Loucy (cell line): ENCODE measurements at regions not wholly inside any gene's neighbourhood (a gene's known extent, or its start where the extent isn't known, plus 50 kb on each side); places are given as distances from the start of the nearest gene placed in this dataset.

ENCODE experiments used
- H2AFZ ChIP-seq: fragments of 200-600 bp; sonication (generic); 2 replicates; pipeline ENCODE4 v1.6.0; 2016; ENCODE audit warnings: antibody characterized with exemption, mild to moderate bottlenecking, low read length, moderate library complexity
- H3F3A ChIP-seq: fragments of 200-600 bp; 2 replicates; pipeline ENCODE4 v1.6.0; 2016; ENCODE audit warnings: antibody characterized with exemption, low read depth, mild to moderate bottlenecking
- H3K27me3 ChIP-seq: fragments of 200-600 bp; sonication (generic); 2 replicates; pipeline ENCODE4 v1.6.1; 2014; ENCODE audit warnings: low read length, mild to moderate bottlenecking; ENCODE audit not compliant: insufficient read depth, poor library complexity, severe bottlenecking
- H3K36me3 ChIP-seq: fragments of 200-600 bp; sonication (generic); 2 replicates; pipeline ENCODE4 v1.6.1; 2016; ENCODE audit warnings: low read length; ENCODE audit not compliant: insufficient read depth
- H3K4me1 ChIP-seq: fragments of 200-600 bp; sonication (generic); 2 replicates; pipeline ENCODE4 v1.5.1; 2014; ENCODE audit warnings: low read length, mild to moderate bottlenecking; ENCODE audit not compliant: insufficient read depth, poor library complexity, severe bottlenecking
- H3K4me2 ChIP-seq: fragments of 200-600 bp; sonication (generic); 2 replicates; pipeline ENCODE4 v1.6.0; 2014; ENCODE audit warnings: antibody characterized with exemption, low read length, low read depth, mild to moderate bottlenecking; ENCODE audit not compliant: poor library complexity, severe bottlenecking
- H3K4me3 ChIP-seq: fragments of 200-600 bp; sonication (generic); 2 replicates; pipeline ENCODE4 v1.5.1; 2014; ENCODE audit warnings: low read length, mild to moderate bottlenecking, mixed read lengths; ENCODE audit not compliant: poor library complexity, severe bottlenecking
- H3K79me2 ChIP-seq: fragments of 200-600 bp; sonication (generic); 2 replicates; pipeline ENCODE4 v1.6.1; 2014; ENCODE audit warnings: low read length; ENCODE audit not compliant: insufficient read depth
- H3K9ac ChIP-seq: fragments of 200-600 bp; sonication (generic); 2 replicates; pipeline ENCODE4 v1.6.0; 2014; ENCODE audit warnings: mild to moderate bottlenecking, low read depth, low read length, moderate library complexity; ENCODE audit not compliant: poor library complexity, severe bottlenecking
- H3K9me2 ChIP-seq: fragments of 200-600 bp; sonication (generic); replicated peaks from 2 replicates; pipeline ENCODE4 v1.6.1; 2016; ENCODE audit warnings: low read depth, low read length, mixed read lengths
- H3K9me3 ChIP-seq: fragments of 200-600 bp; sonication (generic); 2 replicates; pipeline ENCODE4 v1.6.1; 2014; ENCODE audit warnings: mild to moderate bottlenecking, antibody characterized with exemption, low read length, low read depth; ENCODE audit not compliant: insufficient read depth
- H4K20me1 ChIP-seq: fragments of 200-600 bp; sonication (generic); 2 replicates; pipeline ENCODE4 v1.6.0; 2014; ENCODE audit warnings: antibody characterized with exemption, low read length, mild to moderate bottlenecking; ENCODE audit not compliant: insufficient read depth, poor library complexity, severe bottlenecking
- EZH2phosphoT487 ChIP-seq: fragments of 200-600 bp; IDR thresholded peaks from 2 replicates; pipeline ENCODE4 v1.6.1; 2018; ENCODE audit warnings: antibody characterized with exemption, mild to moderate bottlenecking, moderate library complexity, borderline replicate concordance
- TF ChIP-seq, protein P1 (sequence below): fragments of 200-600 bp; sonication (generic); conservative IDR thresholded peaks from 2 replicates; pipeline ENCODE4 v1.5.1; 2014; ENCODE audit warnings: mild to moderate bottlenecking, antibody characterized with exemption, low read length

DNA sequence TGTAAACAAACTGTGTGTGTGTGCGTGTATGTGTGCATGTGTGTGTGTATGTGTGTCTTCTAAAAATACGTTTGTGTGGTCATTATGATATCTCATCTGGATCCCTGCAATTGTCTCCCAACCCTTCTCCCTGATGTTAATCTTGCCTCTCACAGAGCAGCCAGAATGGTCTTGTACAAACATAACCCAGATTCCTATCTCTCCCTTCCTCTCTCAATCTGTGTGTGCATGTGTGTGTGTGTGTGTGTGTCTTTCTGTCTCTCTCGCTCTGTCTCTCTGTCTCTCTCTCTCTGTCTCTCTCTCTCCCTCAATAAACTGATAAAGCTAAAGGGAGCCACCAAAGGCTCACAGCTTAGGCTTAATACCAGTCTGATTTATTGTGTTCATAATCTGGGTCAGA, 210.8 kb downstream of the PAX3 start:
- Histone ChIP-seq H3K9me3 (no peaks in the 10 kb centered on the region), H3K4me1 (no peaks in the 10 kb centered on the region), H3K4me3 (no peak overlapping the region), H3K79me2 (no peaks in the 10 kb centered on the region), H3K9me2 (no peaks in the 10 kb centered on the region), H3F3A (no peaks in the 10 kb centered on the region), H3K9ac (no peak overlapping the region), H3K4me2 (no peak overlapping the region), H3K27me3 (no peaks in the 10 kb centered on the region), H4K20me1 (no peaks in the 10 kb centered on the region), H2AFZ (no peak overlapping the region), H3K36me3 (no peaks in the 10 kb centered on the region)
- TF ChIP-seq EZH2phosphoT487, result no peak
- TF ChIP-seq, protein P1, sequence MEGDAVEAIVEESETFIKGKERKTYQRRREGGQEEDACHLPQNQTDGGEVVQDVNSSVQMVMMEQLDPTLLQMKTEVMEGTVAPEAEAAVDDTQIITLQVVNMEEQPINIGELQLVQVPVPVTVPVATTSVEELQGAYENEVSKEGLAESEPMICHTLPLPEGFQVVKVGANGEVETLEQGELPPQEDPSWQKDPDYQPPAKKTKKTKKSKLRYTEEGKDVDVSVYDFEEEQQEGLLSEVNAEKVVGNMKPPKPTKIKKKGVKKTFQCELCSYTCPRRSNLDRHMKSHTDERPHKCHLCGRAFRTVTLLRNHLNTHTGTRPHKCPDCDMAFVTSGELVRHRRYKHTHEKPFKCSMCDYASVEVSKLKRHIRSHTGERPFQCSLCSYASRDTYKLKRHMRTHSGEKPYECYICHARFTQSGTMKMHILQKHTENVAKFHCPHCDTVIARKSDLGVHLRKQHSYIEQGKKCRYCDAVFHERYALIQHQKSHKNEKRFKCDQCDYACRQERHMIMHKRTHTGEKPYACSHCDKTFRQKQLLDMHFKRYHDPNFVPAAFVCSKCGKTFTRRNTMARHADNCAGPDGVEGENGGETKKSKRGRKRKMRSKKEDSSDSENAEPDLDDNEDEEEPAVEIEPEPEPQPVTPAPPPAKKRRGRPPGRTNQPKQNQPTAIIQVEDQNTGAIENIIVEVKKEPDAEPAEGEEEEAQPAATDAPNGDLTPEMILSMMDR, result no peak

DNA sequence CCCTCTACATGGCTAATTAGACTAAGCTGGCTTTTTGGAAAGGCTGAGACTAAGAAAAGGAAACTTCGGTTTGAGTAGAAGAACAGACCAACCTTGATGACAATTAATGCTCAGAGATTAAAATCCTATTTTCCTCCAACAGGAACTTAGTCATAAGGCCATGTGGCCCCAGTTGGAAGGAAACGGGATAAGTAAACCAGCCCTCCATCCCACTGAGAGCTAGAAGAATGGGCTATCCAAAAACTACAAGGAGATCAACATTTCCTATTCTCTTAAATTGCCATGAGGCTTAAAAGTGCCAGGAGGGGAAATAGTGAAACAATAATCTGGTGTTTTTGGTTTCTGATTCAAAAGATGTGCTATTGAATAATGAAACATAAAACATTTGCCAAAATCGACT, 216.6 kb downstream of the PAX3 start:
- no peaks in the 10 kb centered on the region for H3K27me3 ChIP-seq
- TF ChIP-seq EZH2phosphoT487, result no peak
- TF ChIP-seq, protein P1, result no peak
- H3K9ac ChIP-seq, result no peak overlapping the region
- H3K4me2 ChIP-seq, result no peak overlapping the region
- no peaks in the 10 kb centered on the region for H4K20me1 ChIP-seq
- H3K79me2 ChIP-seq, result no peaks in the 10 kb centered on the region
- no peaks in the 10 kb centered on the region for H3K9me3 ChIP-seq
- H3K4me1 ChIP-seq, result no peaks in the 10 kb centered on the region
- no peak overlapping the region for H3K4me3 ChIP-seq
- no peak overlapping the region for H2AFZ ChIP-seq
- H3K9me2 ChIP-seq, result no peaks in the 10 kb centered on the region
- no peaks in the 10 kb centered on the region for H3K36me3 ChIP-seq
- no peaks in the 10 kb centered on the region for H3F3A ChIP-seq

DNA sequence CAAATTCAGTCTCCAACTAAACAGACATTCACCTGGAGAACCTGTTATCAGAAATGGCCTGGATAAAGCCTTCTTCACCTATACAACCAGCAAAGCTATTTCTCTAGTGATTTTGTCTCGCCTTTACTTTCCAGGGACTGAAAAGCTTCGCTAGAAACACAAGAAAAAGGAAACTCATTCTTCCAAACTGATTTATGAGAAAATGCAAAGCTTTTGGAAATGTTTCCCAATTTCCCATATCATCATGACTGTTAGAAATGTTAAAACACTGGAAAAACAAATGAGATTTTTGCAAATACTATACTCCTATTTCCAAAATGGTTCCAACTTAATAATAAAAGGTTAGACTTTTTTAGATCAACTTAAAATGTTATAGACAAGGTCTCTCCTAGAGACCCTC, 218.7 kb downstream of the PAX3 start:
- H3K4me2 ChIP-seq, result no peak overlapping the region
- H3K36me3 ChIP-seq, result no peaks in the 10 kb centered on the region
- H4K20me1 ChIP-seq, result no peaks in the 10 kb centered on the region
- no peak overlapping the region for H2AFZ ChIP-seq
- H3F3A ChIP-seq, result no peaks in the 10 kb centered on the region
- no peaks in the 10 kb centered on the region for H3K4me1 ChIP-seq
- no peak overlapping the region for H3K9ac ChIP-seq
- no peak overlapping the region for H3K4me3 ChIP-seq
- H3K9me3 ChIP-seq, result no peaks in the 10 kb centered on the region
- no peaks in the 10 kb centered on the region for H3K9me2 ChIP-seq
- no peak for TF ChIP-seq EZH2phosphoT487
- H3K79me2 ChIP-seq, result no peaks in the 10 kb centered on the region
- no peaks in the 10 kb centered on the region for H3K27me3 ChIP-seq

DNA sequence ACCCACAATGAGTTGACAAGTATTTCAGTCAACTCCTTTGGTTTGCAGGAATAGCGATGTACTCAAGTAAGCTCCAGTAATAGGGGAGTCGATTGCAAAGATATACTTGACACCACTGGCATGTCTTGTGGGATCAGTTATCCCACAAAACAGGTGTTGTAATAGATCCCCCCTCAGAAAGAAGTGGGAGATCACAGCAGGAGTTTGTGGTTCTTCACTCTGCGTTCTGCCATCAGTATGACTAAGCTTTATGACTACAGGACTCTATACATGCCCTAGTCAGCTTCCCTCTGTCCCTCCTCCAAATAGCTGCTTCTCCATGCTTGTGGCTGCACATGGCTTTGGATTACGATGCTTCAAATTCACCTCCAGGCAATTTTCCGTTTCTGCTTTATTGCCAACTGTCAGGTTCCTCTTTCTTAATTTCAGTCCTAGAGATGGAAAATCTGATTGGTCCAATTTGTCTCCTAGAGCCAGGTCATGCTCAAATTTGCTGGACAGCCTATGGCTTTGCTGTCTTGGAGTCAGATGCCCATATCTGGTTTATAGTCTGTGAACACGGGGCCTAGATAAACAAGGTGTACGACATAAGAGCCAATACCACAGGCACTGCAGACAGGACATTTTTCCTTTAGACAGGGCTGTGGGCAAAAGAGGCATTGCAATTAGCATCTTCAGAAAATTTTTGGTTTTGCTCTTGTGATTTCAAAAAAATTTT, 221.7 kb downstream of the PAX3 start:
- no peaks in the 10 kb centered on the region for H3F3A ChIP-seq
- no peak overlapping the region for H3K4me2 ChIP-seq
- no peak overlapping the region for H2AFZ ChIP-seq
- no peak overlapping the region for H3K4me3 ChIP-seq
- no peaks in the 10 kb centered on the region for H3K9me3 ChIP-seq
- TF ChIP-seq, protein P1, result no peak
- no peak for TF ChIP-seq EZH2phosphoT487
- no peaks in the 10 kb centered on the region for H3K27me3 ChIP-seq
- H3K9ac ChIP-seq, result no peak overlapping the region
- H3K4me1 ChIP-seq, result no peaks in the 10 kb centered on the region
- no peaks in the 10 kb centered on the region for H3K79me2 ChIP-seq
- no peaks in the 10 kb centered on the region for H4K20me1 ChIP-seq
- H3K36me3 ChIP-seq, result no peaks in the 10 kb centered on the region
- no peaks in the 10 kb centered on the region for H3K9me2 ChIP-seq
